HepG2 (cell line): ENCODE measurements at regions not wholly inside any gene's neighbourhood (a gene's known extent, or its start where the extent isn't known, plus 50 kb on each side); places are given as distances from the start of the nearest gene placed in this dataset.

Source experiments
- ATAC-seq: fragments of 200-7000 bp; cut with Tn5 transposase; 3 replicates; pipeline ENCODE4 v1.9.1; 2020; ENCODE audit warnings: mild to moderate bottlenecking, moderate library complexity
- BruUV-seq: library from RNA; stranded (reverse); fragments of 400-500 nt; replicated peaks from 2 replicates; lab custom pipeline; 2021; lab: Mats Ljungman, UMichigan
- CTCF ChIA-PET: fragments of 300-600 bp; formaldehyde crosslinking; extraction: SDS; loops from one replicate; lab custom pipeline; 2021; ENCODE audit warnings: low total read pairs, inconsistent platforms, low intra/inter-chr PET ratio; lab: Yijun Ruan, JAX
- POLR2A ChIA-PET: fragments of 350-600 bp; sonication (Branson Sonifier 250); formaldehyde crosslinking; loops from one replicate; lab custom pipeline; 2020; ENCODE audit warnings: antibody characterized with exemption, inconsistent platforms; lab: Yijun Ruan, JAX
- DNase-seq: peaks from one replicate; pipeline ENCODE4 v3.0.0-alpha.2; 2015; ENCODE audit warnings: low spot score
- FAIRE-seq: peaks from 3 replicates; lab custom pipeline; 2011; peaks lifted over from hg19 to GRCh38; lab: Jason Lieb, UNC
- H2AFZ ChIP-seq: one replicate; pipeline ENCODE4 v1.6.1; 2011; ENCODE audit warnings: low read length, inconsistent platforms
- H3K27ac ChIP-seq: fragments of 300-600 bp; 3 replicates; pipeline ENCODE4 v1.8.0; 2011; ENCODE audit warnings: mixed run types, mild to moderate bottlenecking, mixed read lengths, low read length, inconsistent platforms; ENCODE audit not compliant: insufficient read depth; ENCODE audit errors: extremely low read length
- H3K27me3 ChIP-seq, 2 experiments: fragments of 200-600 bp in 1 of 2; 2 replicates in 1 of 2; 3 replicates in 1 of 2; pipeline versions ENCODE4 v1.6.0 to v1.8.0; 2011; ENCODE audit warnings: low read length in 2 of 2, mild to moderate bottlenecking in 2 of 2, moderate library complexity in 2 of 2, inconsistent platforms in 1 of 2; ENCODE audit not compliant: insufficient read depth in 2 of 2, control insufficient read depth in 1 of 2
- H3K36me3 ChIP-seq, 2 experiments: fragments of 200-600 bp in 1 of 2; replicated peaks in 1 of 2; 2 replicates in 1 of 2; 3 replicates in 1 of 2; pipeline versions ENCODE4 v1.5.1 to v1.8.0; 2011; ENCODE audit warnings: low read length in 2 of 2, inconsistent platforms in 1 of 2; ENCODE audit not compliant: insufficient read depth in 2 of 2, control insufficient read depth in 1 of 2
- H3K4me1 ChIP-seq: 2 replicates; pipeline ENCODE4 v1.5.1; 2012; ENCODE audit warnings: low read length, inconsistent platforms; ENCODE audit not compliant: insufficient read depth
- H3K4me2 ChIP-seq: 2 replicates; pipeline ENCODE4 v1.6.0; 2011; ENCODE audit warnings: low read depth, low read length, inconsistent platforms
- H3K4me3 ChIP-seq, 3 experiments: fragments of 200-600 bp in 1 of 3; sonication (generic), shearing (Covaris generic) in 1 of 3; replicated peaks in 1 of 3; 2 replicates each; pipeline ENCODE4 v1.5.1; 2011 to 2016; ENCODE audit warnings: low read length in 3 of 3, inconsistent platforms in 2 of 3, low read depth in 2 of 3, mild to moderate bottlenecking in 2 of 3, control low read depth in 1 of 3, mixed read lengths in 1 of 3; ENCODE audit not compliant: insufficient read depth in 1 of 3
- H3K79me2 ChIP-seq: one replicate; pipeline ENCODE4 v1.6.1; 2011; ENCODE audit warnings: low read length, inconsistent platforms; ENCODE audit not compliant: insufficient read depth
- H3K9ac ChIP-seq: 2 replicates; pipeline ENCODE4 v1.6.0; 2011; ENCODE audit warnings: mild to moderate bottlenecking, low read depth, low read length, inconsistent platforms; ENCODE audit not compliant: insufficient read depth
- H3K9me3 ChIP-seq: 2 replicates; pipeline ENCODE4 v1.5.1; 2012; ENCODE audit warnings: mild to moderate bottlenecking, low read length
- H4K20me1 ChIP-seq: 2 replicates; pipeline ENCODE4 v1.6.0; 2011; ENCODE audit warnings: inconsistent platforms, mild to moderate bottlenecking, low read length, moderate library complexity; ENCODE audit not compliant: insufficient read depth
- ARID2 ChIP-seq: sonication (generic); formaldehyde crosslinking; IDR thresholded peaks from 2 replicates; pipeline ENCODE4 v1.8.1; 2022; ENCODE audit warnings: mild to moderate bottlenecking, missing genetic modification reagents, borderline replicate concordance
- ARNT2 ChIP-seq: sonication (generic); formaldehyde crosslinking; IDR thresholded peaks from 2 replicates; pipeline ENCODE4 v1.8.0; 2022; ENCODE audit warnings: mild to moderate bottlenecking, low read depth, missing genetic modification reagents, moderate library complexity
- ASH2L ChIP-seq: fragments of 300-600, 200-600 bp; sonication (generic); IDR thresholded peaks from 2 replicates; pipeline ENCODE4 v1.7.0; 2017; ENCODE audit warnings: low read depth, mild to moderate bottlenecking, moderate library complexity, mixed read lengths, low read length; ENCODE audit not compliant: insufficient read length
- EP300 ChIP-seq, 3 experiments: sonication (generic) in 1 of 3; formaldehyde crosslinking in 1 of 3; IDR thresholded peaks; 2 replicates each; pipeline versions ENCODE4 v1.5.1 to v1.6.1; 2011 to 2020; ENCODE audit warnings: low read depth in 2 of 3, low read length in 2 of 3, borderline replicate concordance in 1 of 3, improper control_type of control experiment in 1 of 3, mild to moderate bottlenecking in 1 of 3, missing genetic modification reagents in 1 of 3, moderate library complexity in 1 of 3
- MYC ChIP-seq: sonication (generic); formaldehyde crosslinking; IDR thresholded peaks from 2 replicates; pipeline ENCODE4 v1.9.0; 2021; ENCODE audit warnings: missing genetic modification reagents, borderline replicate concordance
- YY1 ChIP-seq: IDR thresholded peaks from 2 replicates; pipeline ENCODE4 v1.6.1; 2011; ENCODE audit warnings: low read length, low read depth, moderate library complexity, mild to moderate bottlenecking; ENCODE audit not compliant: insufficient read depth, insufficient replicate concordance
- ZNF331 ChIP-seq: sonication (generic); formaldehyde crosslinking; IDR thresholded peaks from 2 replicates; pipeline ENCODE4 v1.4.0; 2020; ENCODE audit warnings: missing genetic modification reagents
- ZNF572 ChIP-seq: sonication (generic); formaldehyde crosslinking; IDR thresholded peaks from 2 replicates; pipeline ENCODE4 v1.5.1; 2020; ENCODE audit warnings: mild to moderate bottlenecking, missing genetic modification reagents
- ZNF766 ChIP-seq: sonication (generic); formaldehyde crosslinking; IDR thresholded peaks from 2 replicates; pipeline ENCODE4 v1.5.0; 2020; ENCODE audit warnings: missing genetic modification reagents, borderline replicate concordance
- ZSCAN25 ChIP-seq: sonication (generic); formaldehyde crosslinking; IDR thresholded peaks from 2 replicates; pipeline ENCODE4 v1.8.0; 2022; ENCODE audit warnings: mild to moderate bottlenecking, missing genetic modification reagents
- WGBS: methylation state at CpG from one replicate; pipeline ENCODE4 v1.1.6; 2017; ENCODE audit warnings: low lambda C conversion rate; 5-methylcytosine and 5-hydroxymethylcytosine counted together
- in situ Hi-C: cut with HindIII; loops from 2 replicates; pipeline ENCODE4 v1.10.0; 2017; ENCODE audit warnings: low pct_unique_long_range_greater_than_20kb; ENCODE audit not compliant: extremely low pct_ligation_motif_present
- intact Hi-C: fragments of 100-400 bp; cut with micrococcal nuclease; formaldehyde crosslinking; loops from one replicate; pipeline ENCODE4 v1.10.0; 2022; ENCODE audit not compliant: unreplicated experiment
- TF ChIP-seq, protein P1 (sequence below): sonication (generic); formaldehyde crosslinking; IDR thresholded peaks from 2 replicates; pipeline ENCODE4 v1.4.0; 2020; ENCODE audit warnings: missing genetic modification reagents, borderline replicate concordance
- TF ChIP-seq, protein P2 (sequence below): sonication (generic); formaldehyde crosslinking; IDR thresholded peaks from 2 replicates; pipeline ENCODE4 v1.9.0; 2021; ENCODE audit warnings: missing genetic modification reagents, mild to moderate bottlenecking, borderline replicate concordance
- TF ChIP-seq, protein P3 (sequence below): sonication (generic); formaldehyde crosslinking; IDR thresholded peaks from 2 replicates; pipeline ENCODE4 v1.5.0; 2020; ENCODE audit warnings: mild to moderate bottlenecking, missing genetic modification reagents
- TF ChIP-seq, protein P4 (sequence below): IDR thresholded peaks from 2 replicates; pipeline ENCODE4 v1.6.1; 2018; ENCODE audit warnings: missing genetic modification reagents, mild to moderate bottlenecking, missing compliant biosample characterization

DNA sequence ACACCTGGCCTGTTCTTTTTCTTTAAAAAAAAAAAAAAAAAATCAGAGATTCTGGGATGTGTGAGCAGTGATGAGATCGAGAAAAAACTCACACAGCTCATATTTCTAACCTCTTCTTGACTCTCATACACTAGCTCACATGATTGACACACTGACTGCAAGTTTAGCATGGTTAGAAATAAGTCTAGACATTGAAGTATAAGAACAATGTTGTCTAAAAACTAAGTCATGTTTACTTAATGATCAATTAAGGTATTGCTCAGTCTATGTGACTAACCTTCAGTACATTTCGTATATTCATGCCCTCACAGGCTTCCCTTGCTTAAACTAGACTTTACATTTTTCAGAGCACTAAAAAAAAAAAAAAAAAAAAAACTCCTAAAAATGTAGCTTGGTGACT is 775.1 kb downstream of the GATA3 start (continued):
- TF ChIP-seq ARNT2 (no peak), ZSCAN25 (no peak), ZNF572 (no peak), YY1 (no peak), ZNF766 (CRISPR knock-in tag) (no peak)
- TF ChIP-seq, protein P1, sequence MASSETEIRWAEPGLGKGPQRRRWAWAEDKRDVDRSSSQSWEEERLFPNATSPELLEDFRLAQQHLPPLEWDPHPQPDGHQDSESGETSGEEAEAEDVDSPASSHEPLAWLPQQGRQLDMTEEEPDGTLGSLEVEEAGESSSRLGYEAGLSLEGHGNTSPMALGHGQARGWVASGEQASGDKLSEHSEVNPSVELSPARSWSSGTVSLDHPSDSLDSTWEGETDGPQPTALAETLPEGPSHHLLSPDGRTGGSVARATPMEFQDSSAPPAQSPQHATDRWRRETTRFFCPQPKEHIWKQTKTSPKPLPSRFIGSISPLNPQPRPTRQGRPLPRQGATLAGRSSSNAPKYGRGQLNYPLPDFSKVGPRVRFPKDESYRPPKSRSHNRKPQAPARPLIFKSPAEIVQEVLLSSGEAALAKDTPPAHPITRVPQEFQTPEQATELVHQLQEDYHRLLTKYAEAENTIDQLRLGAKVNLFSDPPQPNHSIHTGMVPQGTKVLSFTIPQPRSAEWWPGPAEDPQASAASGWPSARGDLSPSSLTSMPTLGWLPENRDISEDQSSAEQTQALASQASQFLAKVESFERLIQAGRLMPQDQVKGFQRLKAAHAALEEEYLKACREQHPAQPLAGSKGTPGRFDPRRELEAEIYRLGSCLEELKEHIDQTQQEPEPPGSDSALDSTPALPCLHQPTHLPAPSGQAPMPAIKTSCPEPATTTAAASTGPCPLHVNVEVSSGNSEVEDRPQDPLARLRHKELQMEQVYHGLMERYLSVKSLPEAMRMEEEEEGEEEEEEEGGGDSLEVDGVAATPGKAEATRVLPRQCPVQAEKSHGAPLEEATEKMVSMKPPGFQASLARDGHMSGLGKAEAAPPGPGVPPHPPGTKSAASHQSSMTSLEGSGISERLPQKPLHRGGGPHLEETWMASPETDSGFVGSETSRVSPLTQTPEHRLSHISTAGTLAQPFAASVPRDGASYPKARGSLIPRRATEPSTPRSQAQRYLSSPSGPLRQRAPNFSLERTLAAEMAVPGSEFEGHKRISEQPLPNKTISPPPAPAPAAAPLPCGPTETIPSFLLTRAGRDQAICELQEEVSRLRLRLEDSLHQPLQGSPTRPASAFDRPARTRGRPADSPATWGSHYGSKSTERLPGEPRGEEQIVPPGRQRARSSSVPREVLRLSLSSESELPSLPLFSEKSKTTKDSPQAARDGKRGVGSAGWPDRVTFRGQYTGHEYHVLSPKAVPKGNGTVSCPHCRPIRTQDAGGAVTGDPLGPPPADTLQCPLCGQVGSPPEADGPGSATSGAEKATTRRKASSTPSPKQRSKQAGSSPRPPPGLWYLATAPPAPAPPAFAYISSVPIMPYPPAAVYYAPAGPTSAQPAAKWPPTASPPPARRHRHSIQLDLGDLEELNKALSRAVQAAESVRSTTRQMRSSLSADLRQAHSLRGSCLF (CRISPR knock-in tag) = no peak

DNA sequence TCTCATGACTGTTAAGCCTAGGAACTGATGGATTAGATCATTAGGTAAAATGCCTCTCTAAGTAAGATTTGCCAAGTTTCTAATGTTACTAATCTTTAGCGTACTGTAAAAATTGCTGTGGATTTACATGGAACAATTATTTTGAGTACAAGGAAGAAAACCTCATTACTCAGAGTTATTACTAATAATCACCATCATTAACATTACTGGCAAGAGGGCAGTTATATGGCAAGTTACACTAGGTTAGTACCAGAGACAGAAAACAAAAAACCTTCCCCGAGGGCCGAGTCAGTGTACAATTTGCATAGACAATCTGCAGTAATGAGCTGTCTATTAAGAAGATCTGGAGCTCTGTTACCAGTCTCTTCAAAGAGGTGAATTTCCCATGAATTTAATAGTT is 775.6 kb downstream of the GATA3 start:
- no peaks in the 10 kb centered on the region for H3K36me3 ChIP-seq
- no peak overlapping the region for H3K4me3 ChIP-seq
- H3K4me1 ChIP-seq = no peaks in the 10 kb centered on the region
- H2AFZ ChIP-seq = no peak overlapping the region
- WGBS = 8% methylated on average over 3 of the region's 3 CpGs
- no peak overlapping the region for H3K4me2 ChIP-seq
- H3K9me3 ChIP-seq = peaks cover 29% of the 10 kb centered on the region; the same call in 1 of the 2 replicates
- POLR2A ChIA-PET = interaction anchor here (0.7 kb wide), 1 partner anchor 1042 kb away, joined by 3 read pairs; the partner anchor contains the start of genes ATP5F1C and KIN
- H3K9ac ChIP-seq = no peak overlapping the region
- no peak for DNase-seq
- in situ Hi-C loops = no loop called here
- FAIRE-seq = no peak
- no peaks in the 10 kb centered on the region for H4K20me1 ChIP-seq
- no TSS peak for BruUV-seq
- intact Hi-C loops = no loop called here
- no peak for ATAC-seq
- H3K27ac ChIP-seq = no peak overlapping the region
- CTCF ChIA-PET = no interaction called here
- no peaks in the 10 kb centered on the region for H3K27me3 ChIP-seq
- H3K79me2 ChIP-seq = no peaks in the 10 kb centered on the region
- TF ChIP-seq MYC (CRISPR knock-in tag) (no peak), EP300 (IDR thresholded peaks at IDR 0.05; ENCODE audit: low read depth in 2 of 2, low read length in 2 of 2) (no peak), EP300 (CRISPR knock-in tag; IDR thresholded peaks at IDR 0.05; ENCODE audit: borderline replicate concordance) (no peak), ASH2L (no peak), ZNF331 (CRISPR knock-in tag) (no peak), ARID2 (no peak)
- TF ChIP-seq, protein P2, sequence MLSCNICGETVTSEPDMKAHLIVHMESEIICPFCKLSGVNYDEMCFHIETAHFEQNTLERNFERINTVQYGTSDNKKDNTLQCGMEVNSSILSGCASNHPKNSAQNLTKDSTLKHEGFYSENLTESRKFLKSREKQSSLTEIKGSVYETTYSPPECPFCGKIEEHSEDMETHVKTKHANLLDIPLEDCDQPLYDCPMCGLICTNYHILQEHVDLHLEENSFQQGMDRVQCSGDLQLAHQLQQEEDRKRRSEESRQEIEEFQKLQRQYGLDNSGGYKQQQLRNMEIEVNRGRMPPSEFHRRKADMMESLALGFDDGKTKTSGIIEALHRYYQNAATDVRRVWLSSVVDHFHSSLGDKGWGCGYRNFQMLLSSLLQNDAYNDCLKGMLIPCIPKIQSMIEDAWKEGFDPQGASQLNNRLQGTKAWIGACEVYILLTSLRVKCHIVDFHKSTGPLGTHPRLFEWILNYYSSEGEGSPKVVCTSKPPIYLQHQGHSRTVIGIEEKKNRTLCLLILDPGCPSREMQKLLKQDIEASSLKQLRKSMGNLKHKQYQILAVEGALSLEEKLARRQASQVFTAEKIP (CRISPR knock-in tag) = no peak
- TF ChIP-seq, protein P3, sequence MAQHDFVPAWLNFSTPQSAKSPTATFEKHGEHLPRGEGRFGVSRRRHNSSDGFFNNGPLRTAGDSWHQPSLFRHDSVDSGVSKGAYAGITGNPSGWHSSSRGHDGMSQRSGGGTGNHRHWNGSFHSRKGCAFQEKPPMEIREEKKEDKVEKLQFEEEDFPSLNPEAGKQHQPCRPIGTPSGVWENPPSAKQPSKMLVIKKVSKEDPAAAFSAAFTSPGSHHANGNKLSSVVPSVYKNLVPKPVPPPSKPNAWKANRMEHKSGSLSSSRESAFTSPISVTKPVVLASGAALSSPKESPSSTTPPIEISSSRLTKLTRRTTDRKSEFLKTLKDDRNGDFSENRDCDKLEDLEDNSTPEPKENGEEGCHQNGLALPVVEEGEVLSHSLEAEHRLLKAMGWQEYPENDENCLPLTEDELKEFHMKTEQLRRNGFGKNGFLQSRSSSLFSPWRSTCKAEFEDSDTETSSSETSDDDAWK (CRISPR knock-in tag) = no peak
- TF ChIP-seq, protein P4, sequence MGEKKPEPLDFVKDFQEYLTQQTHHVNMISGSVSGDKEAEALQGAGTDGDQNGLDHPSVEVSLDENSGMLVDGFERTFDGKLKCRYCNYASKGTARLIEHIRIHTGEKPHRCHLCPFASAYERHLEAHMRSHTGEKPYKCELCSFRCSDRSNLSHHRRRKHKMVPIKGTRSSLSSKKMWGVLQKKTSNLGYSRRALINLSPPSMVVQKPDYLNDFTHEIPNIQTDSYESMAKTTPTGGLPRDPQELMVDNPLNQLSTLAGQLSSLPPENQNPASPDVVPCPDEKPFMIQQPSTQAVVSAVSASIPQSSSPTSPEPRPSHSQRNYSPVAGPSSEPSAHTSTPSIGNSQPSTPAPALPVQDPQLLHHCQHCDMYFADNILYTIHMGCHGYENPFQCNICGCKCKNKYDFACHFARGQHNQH (CRISPR knock-in tag) = no peak
